Lower leg skin (tissue), 4 donors: ENCODE measurements at regions not wholly inside any gene's neighbourhood (a gene's known extent, or its start where the extent isn't known, plus 50 kb on each side); places are given as distances from the start of the nearest gene placed in this dataset.
"Not testable (repeated sequence)": the region's sequence is repeated elsewhere in the genome, so short reads cannot be mapped to it uniquely, and the experiment has no call there.

Experiments used
- DNase-seq, 2 donors: peaks; one replicate each; pipeline ENCODE4 v3.0.0-alpha.2; 2019; ENCODE audit warnings: low spot score in 2 of 2
- H3K4me3 ChIP-seq: fragments of 200-600 bp; sonication (generic); 2 replicates; pipeline ENCODE4 v1.5.1; 2017; ENCODE audit warnings: mild to moderate bottlenecking, low read depth; ENCODE audit not compliant: poor library complexity, severe bottlenecking
- CTCF ChIP-seq, 3 donors: fragments of 450-650 bp; IDR thresholded peaks; one replicate each; pipeline ENCODE4 v1.5.1; 2016; ENCODE audit warnings: antibody characterized with exemption in 3 of 3, mild to moderate bottlenecking in 3 of 3, moderate library complexity in 2 of 3
- POLR2A ChIP-seq, 2 donors: fragments of 450-650 bp; IDR thresholded peaks; one replicate each; pipeline ENCODE4 v1.6.1; 2016 to 2017; ENCODE audit warnings: antibody characterized with exemption in 2 of 2, mild to moderate bottlenecking in 1 of 2, moderate library complexity in 1 of 2
- WGBS, 2 donors: methylation state at CpG; one replicate each; pipeline ENCODE4 v1.1.5; 2018; 5-methylcytosine and 5-hydroxymethylcytosine counted together
- intact Hi-C: fragments of 100-400 bp; cut with DNase I; formaldehyde crosslinking; loops from one replicate; pipeline ENCODE4 v1.15.0; 2023; ENCODE audit warnings: low total_unique reads

- 74 to 82% methylated on average over 2 of the region's 2 CpGs for WGBS, 2 donors
- DNase-seq, result no peak
- TF ChIP-seq POLR2A (IDR thresholded peaks at IDR 0.05) (no peak), CTCF (IDR thresholded peaks at IDR 0.05) (no peak)
- intact Hi-C loops, result no loop called here
- H3K4me3 ChIP-seq, result no peak overlapping the region
Measured at GRCh38 chr10:30208330-30208729, 140.7 kb downstream of the MTPAP start.

GRCh38 chr10:30207485-30208052 is 141.5 kb downstream of the MTPAP start:
- H3K4me3 ChIP-seq, result no peak overlapping the region
- TF ChIP-seq CTCF (IDR thresholded peaks at IDR 0.05) (no peak), POLR2A (IDR thresholded peaks at IDR 0.05) (no peak)
- DNase-seq, result no peak
- intact Hi-C loops, result no loop called here
- 29% methylated on average over 10 of the region's 10 CpGs for WGBS, 2 donors

GRCh38 chr10:30200017-30200415 is 140.6 kb upstream of the JCAD start:
- intact Hi-C loops, result no loop called here
- no peak overlapping the region for H3K4me3 ChIP-seq
- no peak for DNase-seq
- TF ChIP-seq POLR2A (IDR thresholded peaks at IDR 0.05), result no peak
- TF ChIP-seq CTCF (IDR thresholded peaks at IDR 0.05), result no peak
- WGBS, 2 donors, result 53 to 62% methylated on average over 4 of the region's 4 CpGs

GRCh38 chr10:30199376-30200016 is 140.1 kb upstream of the JCAD start:
- WGBS, 2 donors, result 60 to 62% methylated on average over 6 of the region's 6 CpGs
- intact Hi-C loops, result no loop called here
- DNase-seq, result peak in 1 of 2 donors; percentile 48
- no peak for TF ChIP-seq POLR2A (IDR thresholded peaks at IDR 0.05)
- no peak overlapping the region for H3K4me3 ChIP-seq

GRCh38 chr10:30197186-30197585 is 137.8 kb upstream of the JCAD start:
- DNase-seq, result no peak
- 52 to 57% methylated on average over 4 of the region's 4 CpGs for WGBS, 2 donors
- TF ChIP-seq POLR2A (IDR thresholded peaks at IDR 0.05) (no peak), CTCF (IDR thresholded peaks at IDR 0.05) (no peak)
- H3K4me3 ChIP-seq, result no peak overlapping the region
- intact Hi-C loops, result no loop called here

GRCh38 chr10:30196559-30196958 is 137.2 kb upstream of the JCAD start:
- H3K4me3 ChIP-seq, intact Hi-C loops, DNase-seq: not testable (repeated sequence)
- 34 to 37% methylated on average over 2 of the region's 2 CpGs for WGBS, 2 donors
